ENCODE measurements at regions not wholly inside any gene's neighbourhood (a gene's known extent, or its start where the extent isn't known, plus 50 kb on each side); places are given as distances from the start of the nearest gene placed in this dataset.

GRCh38 chr3:63067999-63068645 is 192.9 kb upstream of the CADPS start:
- no peak overlapping the region for H2AFZ ChIP-seq (ENCODE audit: low read length)
- H3K79me2 ChIP-seq (ENCODE audit: insufficient read depth, low read length) = no peaks in the 10 kb centered on the region
- TF ChIP-seq CTCF (IDR thresholded peaks at IDR 0.05; ENCODE audit: extremely low read depth, low read depth, low read length) = no peak
- H3K36me3 ChIP-seq (ENCODE audit: insufficient read depth, low read length) = no peaks in the 10 kb centered on the region
- H3K4me3 ChIP-seq (ENCODE audit: insufficient read depth, low read length) = no peak overlapping the region
- no peaks in the 10 kb centered on the region for H3K9me3 ChIP-seq (ENCODE audit: low read depth, low read length)
- H3K4me1 ChIP-seq (ENCODE audit: insufficient read depth, low read length) = no peaks in the 10 kb centered on the region
- no peak overlapping the region for H3K27ac ChIP-seq (ENCODE audit: low read depth, low read length)
- H4K20me1 ChIP-seq (ENCODE audit: insufficient read depth, low read length) = no peaks in the 10 kb centered on the region
- no peaks in the 10 kb centered on the region for H3K27me3 ChIP-seq (ENCODE audit: insufficient read depth, low read length)
- no peak overlapping the region for H3K4me2 ChIP-seq (ENCODE audit: insufficient read depth, low read length)
- no peak for DNase-seq (ENCODE audit: insufficient read length, low spot score, missing footprints)

GRCh38 chr3:63069806-63070475 is 194.7 kb upstream of the CADPS start:
- Histone ChIP-seq H3K27me3 (ENCODE audit: insufficient read depth, low read length) (no peaks in the 10 kb centered on the region), H3K36me3 (ENCODE audit: insufficient read depth, low read length) (no peaks in the 10 kb centered on the region), H3K4me3 (ENCODE audit: insufficient read depth, low read length) (no peak overlapping the region), H3K27ac (ENCODE audit: low read depth, low read length) (no peak overlapping the region), H2AFZ (ENCODE audit: low read length) (no peak overlapping the region), H3K9me3 (ENCODE audit: low read depth, low read length) (no peaks in the 10 kb centered on the region), H4K20me1 (ENCODE audit: insufficient read depth, low read length) (no peaks in the 10 kb centered on the region), H3K79me2 (ENCODE audit: insufficient read depth, low read length) (no peaks in the 10 kb centered on the region), H3K4me1 (ENCODE audit: insufficient read depth, low read length) (no peaks in the 10 kb centered on the region), H3K4me2 (ENCODE audit: insufficient read depth, low read length) (no peak overlapping the region)
- no peak for TF ChIP-seq CTCF (IDR thresholded peaks at IDR 0.05; ENCODE audit: extremely low read depth, low read depth, low read length)
- DNase-seq (ENCODE audit: insufficient read length, low spot score, missing footprints) = no peak

GRCh38 chr3:63070476-63070810 is 195.2 kb upstream of the CADPS start:
- TF ChIP-seq CTCF (IDR thresholded peaks at IDR 0.05; ENCODE audit: extremely low read depth, low read depth, low read length) = no peak
- Histone ChIP-seq H3K79me2 (ENCODE audit: insufficient read depth, low read length) (no peaks in the 10 kb centered on the region), H3K4me2 (ENCODE audit: insufficient read depth, low read length) (no peak overlapping the region), H3K27ac (ENCODE audit: low read depth, low read length) (no peak overlapping the region), H3K9me3 (ENCODE audit: low read depth, low read length) (no peaks in the 10 kb centered on the region), H4K20me1 (ENCODE audit: insufficient read depth, low read length) (no peaks in the 10 kb centered on the region), H3K27me3 (ENCODE audit: insufficient read depth, low read length) (no peaks in the 10 kb centered on the region), H3K4me3 (ENCODE audit: insufficient read depth, low read length) (no peak overlapping the region), H3K36me3 (ENCODE audit: insufficient read depth, low read length) (no peaks in the 10 kb centered on the region), H3K4me1 (ENCODE audit: insufficient read depth, low read length) (no peaks in the 10 kb centered on the region), H2AFZ (ENCODE audit: low read length) (no peak overlapping the region)
- no peak for DNase-seq (ENCODE audit: insufficient read length, low spot score, missing footprints)

GRCh38 chr3:63076357-63076756 is 201.1 kb upstream of the CADPS start:
- Histone ChIP-seq H3K4me3 (ENCODE audit: insufficient read depth, low read length) (no peak overlapping the region), H3K27me3 (ENCODE audit: insufficient read depth, low read length) (no peaks in the 10 kb centered on the region)
- TF ChIP-seq CTCF (IDR thresholded peaks at IDR 0.05; ENCODE audit: extremely low read depth, low read depth, low read length) = no peak

More at GRCh38 chr3:63076357-63076756, 201.1 kb upstream of the CADPS start:
- Histone ChIP-seq H2AFZ (ENCODE audit: low read length) (no peak overlapping the region), H3K36me3 (ENCODE audit: insufficient read depth, low read length) (no peaks in the 10 kb centered on the region), H3K9me3 (ENCODE audit: low read depth, low read length) (no peaks in the 10 kb centered on the region), H3K79me2 (ENCODE audit: insufficient read depth, low read length) (no peaks in the 10 kb centered on the region), H3K27ac (ENCODE audit: low read depth, low read length) (no peak overlapping the region), H3K4me2 (ENCODE audit: insufficient read depth, low read length) (no peak overlapping the region), H3K4me1 (ENCODE audit: insufficient read depth, low read length) (no peaks in the 10 kb centered on the region), H4K20me1 (ENCODE audit: insufficient read depth, low read length) (no peaks in the 10 kb centered on the region)
- no peak for DNase-seq (ENCODE audit: insufficient read length, low spot score, missing footprints)
